ENCODE measurements at regions not wholly inside any gene's neighbourhood (a gene's known extent, or its start where the extent isn't known, plus 50 kb on each side); places are given as distances from the start of the nearest gene placed in this dataset.

DNA sequence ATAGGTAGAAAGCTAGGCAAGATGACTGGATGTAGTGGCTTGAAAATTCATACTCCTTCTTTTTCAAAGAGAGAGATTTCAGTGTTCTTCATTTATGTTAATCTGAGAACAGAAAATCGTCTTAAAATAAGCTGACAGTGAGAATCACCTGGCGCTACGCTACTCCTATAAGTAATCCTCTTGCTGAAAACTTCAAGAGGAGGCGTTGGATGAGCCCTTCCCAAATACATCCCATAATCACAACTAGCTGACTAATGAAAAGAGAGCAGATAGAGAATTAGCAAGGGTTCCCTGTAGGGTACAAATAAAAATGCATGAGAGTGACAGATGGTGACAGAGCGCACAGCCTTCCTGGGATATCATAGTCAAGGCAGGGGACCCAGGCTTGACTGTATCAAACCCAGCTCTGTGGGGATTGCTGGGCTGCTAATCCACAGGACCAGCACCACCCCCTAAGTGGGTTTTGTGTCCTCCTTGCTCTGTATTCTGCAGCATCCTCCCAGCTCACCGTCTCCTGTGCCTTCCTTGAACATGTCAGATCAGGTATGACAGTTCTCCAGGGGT lies 280.2 kb downstream of the SP3 start:
- DNase-seq (ENCODE audit: insufficient read length, low spot score) = no peak
- FAIRE-seq = peak; percentile 92
- TF ChIP-seq, protein P1, sequence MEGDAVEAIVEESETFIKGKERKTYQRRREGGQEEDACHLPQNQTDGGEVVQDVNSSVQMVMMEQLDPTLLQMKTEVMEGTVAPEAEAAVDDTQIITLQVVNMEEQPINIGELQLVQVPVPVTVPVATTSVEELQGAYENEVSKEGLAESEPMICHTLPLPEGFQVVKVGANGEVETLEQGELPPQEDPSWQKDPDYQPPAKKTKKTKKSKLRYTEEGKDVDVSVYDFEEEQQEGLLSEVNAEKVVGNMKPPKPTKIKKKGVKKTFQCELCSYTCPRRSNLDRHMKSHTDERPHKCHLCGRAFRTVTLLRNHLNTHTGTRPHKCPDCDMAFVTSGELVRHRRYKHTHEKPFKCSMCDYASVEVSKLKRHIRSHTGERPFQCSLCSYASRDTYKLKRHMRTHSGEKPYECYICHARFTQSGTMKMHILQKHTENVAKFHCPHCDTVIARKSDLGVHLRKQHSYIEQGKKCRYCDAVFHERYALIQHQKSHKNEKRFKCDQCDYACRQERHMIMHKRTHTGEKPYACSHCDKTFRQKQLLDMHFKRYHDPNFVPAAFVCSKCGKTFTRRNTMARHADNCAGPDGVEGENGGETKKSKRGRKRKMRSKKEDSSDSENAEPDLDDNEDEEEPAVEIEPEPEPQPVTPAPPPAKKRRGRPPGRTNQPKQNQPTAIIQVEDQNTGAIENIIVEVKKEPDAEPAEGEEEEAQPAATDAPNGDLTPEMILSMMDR (IDR thresholded peaks at IDR 0.05; ENCODE audit: insufficient read depth, missing control alignments) = no peak

DNA sequence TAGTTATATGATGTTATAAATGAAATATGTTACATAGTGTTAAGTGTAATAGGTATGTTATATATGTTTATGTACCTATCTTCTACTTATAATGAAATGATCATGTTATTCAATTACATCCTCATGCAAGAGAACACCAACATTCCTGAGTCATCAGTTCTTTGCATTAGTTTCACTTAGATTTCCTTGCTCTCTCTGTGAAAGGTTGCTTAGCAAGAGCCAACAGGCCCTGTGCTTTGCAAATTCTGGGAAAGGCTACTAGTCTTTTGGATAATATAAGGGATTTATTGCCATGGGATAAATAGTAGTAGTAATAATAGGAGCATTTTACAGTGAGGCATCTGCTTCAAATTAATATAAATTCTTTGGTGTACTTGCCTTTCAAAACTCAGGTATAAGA lies 274.8 kb downstream of the SP3 start:
- TF ChIP-seq, protein P1 (IDR thresholded peaks at IDR 0.05; ENCODE audit: insufficient read depth, missing control alignments) = no peak
- FAIRE-seq = no peak

DNA sequence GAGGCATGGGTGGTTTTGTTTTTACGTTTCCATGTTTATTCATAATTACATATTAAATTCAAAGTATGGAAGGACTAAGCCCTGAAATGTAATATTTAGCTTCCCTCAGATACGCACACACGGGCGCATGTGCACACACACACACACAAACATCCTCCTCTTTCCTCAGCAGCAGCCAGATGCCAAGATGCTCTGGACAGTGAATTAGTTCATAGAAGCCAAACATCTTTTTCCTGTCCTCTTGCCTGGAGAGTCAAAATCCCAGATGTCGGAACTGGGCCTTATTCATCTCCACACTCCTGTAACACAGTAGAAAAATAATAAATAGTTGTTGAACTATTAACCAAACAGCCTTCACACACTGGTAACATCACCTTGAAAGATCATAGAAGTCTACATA lies 273.1 kb downstream of the SP3 start:
- TF ChIP-seq, protein P1 (IDR thresholded peaks at IDR 0.05; ENCODE audit: insufficient read depth, missing control alignments) = no peak
- no peak for FAIRE-seq
- no peak for DNase-seq (ENCODE audit: insufficient read length, low spot score)

More for the DNA sequence above, 274.8 kb downstream of the SP3 start:
- DNase-seq (ENCODE audit: insufficient read length, low spot score) = no peak

DNA sequence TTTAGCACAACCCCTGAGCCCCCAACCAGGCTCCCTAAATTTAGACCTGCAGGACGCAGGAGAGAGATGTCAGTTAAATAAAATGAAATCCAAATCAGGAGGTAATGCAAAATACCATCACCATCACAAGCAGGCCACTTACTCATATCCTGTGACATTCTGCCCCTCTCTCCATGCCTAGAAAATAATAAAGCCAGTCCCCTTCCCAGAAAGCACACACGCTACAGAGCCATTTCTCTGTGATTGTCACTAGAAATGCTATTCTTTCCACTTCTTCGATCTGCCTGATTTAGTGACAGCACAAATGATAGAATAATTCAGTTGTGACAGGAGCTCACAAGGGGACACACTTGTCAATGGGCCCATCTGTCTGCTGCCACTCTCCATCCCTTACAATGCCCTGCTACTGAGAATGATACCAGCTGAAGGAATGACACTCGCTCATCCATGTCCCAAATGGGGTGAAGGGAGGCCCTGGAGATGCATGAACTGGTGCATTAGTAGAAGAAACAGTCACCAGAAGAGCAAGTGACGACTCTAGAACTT lies 272.1 kb downstream of the SP3 start:
- TF ChIP-seq, protein P1 (IDR thresholded peaks at IDR 0.05; ENCODE audit: insufficient read depth, missing control alignments) = no peak
- FAIRE-seq = no peak
- DNase-seq (ENCODE audit: insufficient read length, low spot score) = no peak

DNA sequence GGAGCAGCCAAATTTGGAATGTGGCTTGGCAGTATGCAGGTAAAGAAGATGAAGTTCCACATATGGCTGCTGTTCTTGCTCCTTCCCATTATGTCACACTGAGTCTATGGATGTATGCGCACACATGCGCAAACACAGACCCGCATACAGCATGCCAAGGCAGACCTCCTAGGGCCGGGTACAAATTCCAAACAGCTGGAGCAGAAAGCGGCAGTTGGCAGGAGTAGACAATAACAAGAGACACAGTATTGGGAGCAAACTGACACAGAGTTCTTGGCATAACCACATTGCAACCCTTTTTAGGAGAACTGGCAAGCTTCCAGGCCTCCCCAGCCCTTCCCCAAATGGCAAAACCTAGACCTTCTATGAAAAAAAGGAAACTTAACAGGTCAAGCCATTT lies 268.9 kb downstream of the SP3 start:
- TF ChIP-seq, protein P1 (IDR thresholded peaks at IDR 0.05; ENCODE audit: insufficient read depth, missing control alignments) = no peak
- no peak for FAIRE-seq
- DNase-seq (ENCODE audit: insufficient read length, low spot score) = no peak

DNA sequence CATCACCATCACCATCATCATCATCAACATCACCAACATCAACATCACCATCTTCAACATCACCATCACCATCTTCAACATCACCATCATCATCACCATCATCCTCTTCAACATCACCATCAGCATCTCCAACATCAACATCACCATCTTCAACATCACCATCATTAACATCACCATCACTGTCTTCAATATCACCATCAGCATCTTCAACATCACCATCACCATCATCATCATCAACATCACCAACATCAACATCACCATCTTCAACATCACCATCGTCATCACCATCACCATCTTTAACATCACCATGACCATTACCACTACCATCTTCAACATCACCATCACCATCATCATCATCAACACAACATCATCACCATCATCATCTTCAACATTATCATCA lies 267.2 kb downstream of the SP3 start:
- FAIRE-seq = no peak

DNA sequence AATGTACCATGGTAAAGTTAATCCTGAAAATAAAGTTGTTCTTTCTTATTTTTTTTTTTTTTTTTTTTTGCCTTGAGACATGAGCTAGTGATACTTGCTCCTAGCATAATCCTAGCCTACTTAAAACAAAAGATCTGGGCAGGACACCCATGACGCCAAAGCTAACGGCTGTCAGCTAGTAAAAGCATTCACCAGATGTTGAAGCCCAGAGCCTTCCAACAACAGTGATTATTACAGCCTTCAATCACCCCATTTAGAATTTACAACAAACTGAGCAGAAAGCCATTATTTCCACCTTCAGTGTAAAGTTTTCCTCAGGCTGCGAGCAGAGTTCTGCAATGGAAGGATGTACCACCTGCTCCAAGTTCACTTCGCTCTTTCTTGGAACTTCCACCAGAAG lies 259.5 kb downstream of the SP3 start:
- DNase-seq (ENCODE audit: insufficient read length, low spot score) (no peak), FAIRE-seq (no peak)
- TF ChIP-seq, protein P1 (IDR thresholded peaks at IDR 0.05; ENCODE audit: insufficient read depth, missing control alignments) = no peak

More for the DNA sequence above, 267.2 kb downstream of the SP3 start:
- TF ChIP-seq, protein P1 (IDR thresholded peaks at IDR 0.05; ENCODE audit: insufficient read depth, missing control alignments) = no peak
- no peak for DNase-seq (ENCODE audit: insufficient read length, low spot score)
